HuH-7.5 (cell line): ENCODE measurements at regions not wholly inside any gene's neighbourhood (a gene's known extent, or its start where the extent isn't known, plus 50 kb on each side); places are given as distances from the start of the nearest gene placed in this dataset.
A peak's percentile ranks its signal among the peaks of the same experiment; 100 is the strongest.

Experiments used
- DNase-seq: peaks from one replicate; pipeline ENCODE4 v3.0.0; 2011; ENCODE audit warnings: low spot score

DNA sequence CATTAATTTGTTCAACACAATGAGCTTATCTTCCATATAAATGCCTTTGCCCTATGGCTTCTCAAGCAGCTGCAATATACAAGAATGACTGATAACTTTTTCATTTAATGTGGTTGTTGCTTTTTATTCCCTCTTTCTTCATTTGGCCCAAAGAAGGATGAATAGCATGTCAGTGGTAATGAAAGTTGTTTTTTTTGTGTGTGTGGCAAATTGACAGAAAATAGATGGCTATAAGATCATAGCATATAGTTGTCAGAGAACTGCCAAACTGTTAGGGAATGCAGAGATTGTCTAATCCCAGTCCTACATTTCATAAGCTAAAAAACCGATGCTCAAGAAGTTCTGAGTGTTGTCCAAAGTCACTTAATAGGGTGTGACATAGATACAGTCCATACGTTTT, 244.3 kb downstream of the ACTR3 start:
- no peak for DNase-seq

- DNase-seq = no peak
Observed at GRCh38 chr2:114139542-114139941, 249.7 kb downstream of the ACTR3 start.

DNA sequence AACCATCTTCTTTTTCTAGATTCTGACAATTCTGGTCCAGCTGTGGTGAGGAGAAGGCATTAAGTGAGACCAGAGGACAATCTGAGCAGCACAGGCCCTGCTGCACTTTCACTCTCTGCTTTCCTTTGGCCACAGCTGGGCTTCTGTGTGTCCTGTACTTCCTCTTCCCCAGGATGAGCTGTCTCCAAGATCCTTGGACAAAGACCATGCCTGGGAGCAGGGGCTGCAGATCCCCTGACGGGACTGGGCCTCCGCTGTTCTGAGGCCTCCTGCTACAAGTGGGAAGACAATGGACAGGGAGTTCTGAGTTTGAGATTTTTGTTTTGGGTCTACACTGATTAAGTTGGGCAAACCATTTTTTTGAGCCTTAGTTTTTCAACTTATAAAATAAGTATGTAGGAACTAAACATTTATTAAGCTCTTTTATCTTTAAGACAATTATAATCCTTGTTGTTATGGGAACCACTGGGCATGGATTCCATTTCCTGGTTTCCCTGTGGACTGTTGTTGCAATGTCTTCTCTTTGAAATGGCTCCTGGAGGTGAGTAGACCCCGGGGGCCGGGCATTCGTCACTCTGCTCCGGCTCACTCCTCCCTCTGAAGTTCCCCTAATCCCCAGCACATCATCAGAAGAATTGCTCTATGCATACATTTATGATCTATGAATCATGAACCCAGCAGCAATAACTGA, 266.6 kb downstream of the ACTR3 start:
- DNase-seq = no peak

DNA sequence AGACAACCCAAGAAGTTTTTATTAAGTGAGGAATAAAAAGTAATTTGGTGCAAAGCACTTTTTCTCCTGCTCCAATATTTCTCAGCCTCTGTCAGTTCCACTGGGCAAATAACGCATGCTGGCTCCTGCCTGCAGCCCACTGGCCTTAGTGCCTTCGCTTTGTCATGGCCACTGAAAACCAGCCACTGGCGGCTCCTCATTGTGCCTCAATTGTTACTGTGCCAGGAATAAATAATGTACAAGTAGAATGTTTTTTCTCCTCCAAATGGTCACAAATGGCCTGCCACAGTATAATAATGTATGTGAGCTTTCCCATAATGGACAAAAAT, 267.1 kb downstream of the ACTR3 start:
- no peak for DNase-seq

- peak; percentile 27 for DNase-seq
Observed at GRCh38 chr2:114160263-114160981, 270.5 kb downstream of the ACTR3 start.

GRCh38 chr2:114161371-114161770, 271.5 kb downstream of the ACTR3 start:
- DNase-seq = no peak

GRCh38 chr2:114167799-114168198, 274.6 kb upstream of the DPP10 start:
- no peak for DNase-seq

- DNase-seq = no peak
Observed at GRCh38 chr2:114170070-114170469, 272.4 kb upstream of the DPP10 start.

DNA sequence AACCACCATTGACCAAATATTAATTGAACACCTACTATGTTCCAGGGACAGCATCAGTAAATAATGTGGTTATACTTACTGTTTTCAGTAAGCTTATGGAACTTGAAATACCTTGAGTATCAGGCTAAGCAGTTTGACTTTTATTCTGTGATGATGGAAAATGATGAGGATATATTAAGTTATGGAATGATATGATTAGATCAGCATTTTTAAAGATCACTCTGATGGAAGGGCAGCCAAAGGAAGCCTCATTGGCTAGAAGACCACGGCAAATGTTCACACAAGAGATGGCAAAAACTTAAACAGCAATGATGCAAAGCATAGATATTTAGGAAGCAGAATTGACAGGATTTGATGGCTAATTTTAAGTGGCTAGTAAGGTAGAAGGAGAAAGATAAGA, 266.9 kb upstream of the DPP10 start:
- no peak for DNase-seq

- DNase-seq = no peak
Observed at GRCh38 chr2:114185501-114185900, 256.9 kb upstream of the DPP10 start.

GRCh38 chr2:114192362-114192761, 250.1 kb upstream of the DPP10 start:
- DNase-seq = no peak

DNA sequence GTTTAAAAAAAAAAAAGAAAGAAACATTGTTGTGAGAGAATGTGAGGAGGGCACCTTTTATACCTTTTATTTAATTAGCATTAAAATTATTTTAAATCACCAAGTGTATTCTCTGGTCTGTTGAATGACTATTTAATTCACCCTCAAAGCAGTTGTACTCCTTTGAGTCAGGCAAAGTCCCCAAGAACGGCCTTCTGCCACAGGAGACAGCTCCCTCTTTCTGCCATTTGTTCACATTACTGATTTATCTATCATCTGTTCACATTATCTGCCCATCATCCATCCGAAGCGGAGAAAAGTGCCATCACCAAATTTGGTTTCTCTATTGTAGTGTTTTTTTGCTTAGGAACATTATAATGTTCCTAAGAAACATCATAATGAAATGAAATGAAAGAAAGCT, 240.7 kb upstream of the DPP10 start:
- no peak for DNase-seq

DNA sequence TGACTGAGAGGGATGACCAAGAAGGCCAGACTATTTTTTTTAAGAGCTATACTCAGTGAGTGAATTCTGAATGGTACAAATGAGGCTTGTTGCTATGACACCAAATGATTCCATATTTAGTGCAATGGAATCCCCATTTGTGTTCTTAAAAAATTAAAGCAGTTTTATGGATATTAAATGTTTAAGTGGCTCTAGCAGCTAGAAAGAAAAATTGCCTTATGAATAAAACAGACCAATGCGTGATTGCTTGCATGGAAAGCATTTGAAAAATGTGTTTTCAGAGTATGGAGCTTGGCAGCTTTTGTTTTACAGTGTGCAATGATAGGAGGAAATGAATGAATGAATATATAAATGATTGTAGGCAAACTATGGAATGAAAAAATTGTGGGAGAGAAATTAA, 238.8 kb upstream of the DPP10 start:
- no peak for DNase-seq

- DNase-seq = no peak
Observed at GRCh38 chr2:114213808-114214207, 228.6 kb upstream of the DPP10 start.

GRCh38 chr2:114218383-114218782, 224.1 kb upstream of the DPP10 start:
- no peak for DNase-seq

- no peak for DNase-seq
Observed at GRCh38 chr2:114219456-114219855, 223.0 kb upstream of the DPP10 start.

GRCh38 chr2:114222344-114222743, 220.1 kb upstream of the DPP10 start:
- DNase-seq = no peak

GRCh38 chr2:114231921-114232320, 210.5 kb upstream of the DPP10 start:
- no peak for DNase-seq

DNA sequence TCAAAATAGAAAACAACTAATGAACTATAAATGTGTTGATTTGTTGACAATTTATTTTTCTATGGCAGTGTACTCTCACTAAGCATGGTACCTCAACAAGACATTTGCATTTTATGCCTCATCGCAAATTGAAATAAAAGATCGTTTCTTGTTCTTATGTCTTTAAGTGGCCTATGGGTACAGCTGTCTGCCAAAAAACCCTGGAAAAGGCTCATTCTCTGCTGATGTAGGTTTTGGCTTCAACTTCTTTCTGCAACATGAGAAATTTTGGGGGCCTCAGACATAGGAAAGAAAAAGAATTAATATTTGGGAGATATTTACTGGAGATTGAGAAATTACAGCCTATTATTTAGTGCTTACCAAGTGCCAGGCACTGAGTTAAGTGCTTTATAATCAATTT, 205.1 kb upstream of the DPP10 start:
- DNase-seq = no peak

- DNase-seq = no peak
Observed at GRCh38 chr2:114238910-114239559, 203.4 kb upstream of the DPP10 start.

GRCh38 chr2:114248648-114249047, 193.8 kb upstream of the DPP10 start:
- no peak for DNase-seq

GRCh38 chr2:114252713-114253112, 189.7 kb upstream of the DPP10 start:
- no peak for DNase-seq

- no peak for DNase-seq
Observed at GRCh38 chr2:114254875-114255274, 187.6 kb upstream of the DPP10 start.

- DNase-seq = no peak
Observed at GRCh38 chr2:114259389-114259788, 183.1 kb upstream of the DPP10 start.
